ENCODE measurements at regions not wholly inside any gene's neighbourhood (a gene's known extent, or its start where the extent isn't known, plus 50 kb on each side); places are given as distances from the start of the nearest gene placed in this dataset.

DNA sequence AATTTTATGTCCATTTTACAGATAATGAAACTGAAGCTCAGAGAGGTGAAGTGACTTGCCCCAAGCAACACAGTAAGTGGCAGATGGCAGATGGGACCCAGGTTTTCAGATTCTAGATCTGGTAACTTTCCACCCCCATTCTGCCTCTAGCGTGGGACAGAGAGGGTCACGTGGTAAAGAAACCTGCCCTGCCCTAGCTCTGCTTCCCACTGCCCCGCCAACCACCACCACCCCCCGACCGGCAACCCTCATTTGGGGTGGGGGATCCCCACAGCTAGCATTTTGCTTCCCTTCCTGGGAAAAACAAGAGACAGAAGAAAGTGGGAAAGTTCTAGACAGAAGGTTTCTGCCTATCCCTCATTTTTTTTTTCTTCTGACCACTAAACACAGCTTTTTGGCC, 172.5 kb downstream of the ACTL7B start:
- WGBS, result 95% methylated on average over 5 of the region's 5 CpGs

DNA sequence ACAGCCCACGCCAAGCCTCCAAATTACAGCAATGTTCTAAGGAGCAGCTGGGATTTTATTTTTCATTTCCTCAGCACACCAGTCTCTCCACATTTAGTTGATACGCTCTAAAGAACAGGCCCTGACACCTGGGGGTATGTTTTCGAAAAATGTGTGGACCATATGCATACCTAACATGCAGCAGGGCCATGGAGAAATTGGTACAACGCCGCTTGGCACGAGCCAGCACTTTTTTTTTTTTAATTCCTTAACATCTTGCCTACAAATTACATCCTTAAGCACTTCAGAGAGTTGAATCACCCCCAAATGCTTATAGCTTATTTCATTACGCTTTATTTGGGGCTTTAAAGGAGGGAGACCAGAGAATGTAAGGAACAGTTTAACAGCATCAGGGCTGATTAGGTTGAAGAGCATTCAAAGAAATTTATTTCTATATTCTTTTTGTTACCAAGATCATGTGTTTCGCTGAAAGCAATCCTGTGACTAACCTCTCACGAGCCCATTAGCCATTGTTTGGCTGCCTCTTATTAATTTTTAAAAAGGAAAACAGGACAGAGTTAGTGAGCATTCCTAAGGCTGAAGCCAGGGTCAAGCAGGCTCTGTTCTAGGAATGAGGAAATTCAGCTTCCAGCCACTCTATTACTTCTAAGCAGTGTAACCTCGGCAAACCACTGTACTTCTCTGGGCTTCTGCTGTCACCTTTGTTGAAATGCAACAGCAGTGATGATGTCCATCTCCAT, 173.8 kb downstream of the ACTL7B start:
- H3K9me3 ChIP-seq (ENCODE audit: control insufficient read depth in 4 of 4, low read length in 3 of 4), result peaks cover 0 to 6% (median 3%) of the 10 kb centered on the region in 4 donors
- DNase-seq (ENCODE audit: low spot score), result no peak
- 88% methylated on average over 10 of the region's 10 CpGs for WGBS
- TF ChIP-seq, protein P1, sequence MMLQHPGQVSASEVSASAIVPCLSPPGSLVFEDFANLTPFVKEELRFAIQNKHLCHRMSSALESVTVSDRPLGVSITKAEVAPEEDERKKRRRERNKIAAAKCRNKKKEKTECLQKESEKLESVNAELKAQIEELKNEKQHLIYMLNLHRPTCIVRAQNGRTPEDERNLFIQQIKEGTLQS (IDR thresholded peaks at IDR 0.05), result no peak
- H3K27me3 ChIP-seq (ENCODE audit: control insufficient read depth in 4 of 4, insufficient read depth in 4 of 4, low read length in 3 of 4), result no peaks in the 10 kb centered on the region
- H3K27ac ChIP-seq (ENCODE audit: low read depth in 1 of 2, low read length in 2 of 2), result no peak overlapping the region
- no peak overlapping the region for H3K4me3 ChIP-seq (ENCODE audit: low read depth in 1 of 3, low read length in 3 of 3)
- H3K4me1 ChIP-seq (ENCODE audit: control insufficient read depth in 4 of 4, insufficient read depth in 4 of 4, low read length in 3 of 4), result no peaks in the 10 kb centered on the region
- H3K9ac ChIP-seq (ENCODE audit: low read depth in 1 of 2, low read length in 2 of 2), result no peak overlapping the region
- H3K36me3 ChIP-seq (ENCODE audit: control insufficient read depth in 4 of 4, insufficient read depth in 3 of 4, low read depth in 1 of 4, low read length in 3 of 4), result no peaks in the 10 kb centered on the region

More for the DNA sequence above, 172.5 kb downstream of the ACTL7B start:
- Histone ChIP-seq H3K4me1 (ENCODE audit: control insufficient read depth in 4 of 4, insufficient read depth in 4 of 4, low read length in 3 of 4) (no peaks in the 10 kb centered on the region), H3K9me3 (ENCODE audit: control insufficient read depth in 4 of 4, low read length in 3 of 4) (peaks cover 0 to 12% (median 8%) of the 10 kb centered on the region in 4 donors), H3K36me3 (ENCODE audit: control insufficient read depth in 4 of 4, insufficient read depth in 3 of 4, low read depth in 1 of 4, low read length in 3 of 4) (no peaks in the 10 kb centered on the region), H3K9ac (ENCODE audit: low read depth in 1 of 2, low read length in 2 of 2) (no peak overlapping the region), H3K27ac (ENCODE audit: low read depth in 1 of 2, low read length in 2 of 2) (no peak overlapping the region), H3K27me3 (ENCODE audit: control insufficient read depth in 4 of 4, insufficient read depth in 4 of 4, low read length in 3 of 4) (no peaks in the 10 kb centered on the region), H3K4me3 (ENCODE audit: low read depth in 1 of 3, low read length in 3 of 3) (no peak overlapping the region)
- DNase-seq (ENCODE audit: low spot score), result no peak
- no peak for TF ChIP-seq RXRA (IDR thresholded peaks at IDR 0.05)
- TF ChIP-seq, protein P2, sequence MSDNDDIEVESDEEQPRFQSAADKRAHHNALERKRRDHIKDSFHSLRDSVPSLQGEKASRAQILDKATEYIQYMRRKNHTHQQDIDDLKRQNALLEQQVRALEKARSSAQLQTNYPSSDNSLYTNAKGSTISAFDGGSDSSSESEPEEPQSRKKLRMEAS (IDR thresholded peaks at IDR 0.05), result no peak
- no peak for TF ChIP-seq RAD21 (IDR thresholded peaks at IDR 0.05)
- no peak for TF ChIP-seq YY1 (IDR thresholded peaks at IDR 0.05)
- TF ChIP-seq, protein P3, sequence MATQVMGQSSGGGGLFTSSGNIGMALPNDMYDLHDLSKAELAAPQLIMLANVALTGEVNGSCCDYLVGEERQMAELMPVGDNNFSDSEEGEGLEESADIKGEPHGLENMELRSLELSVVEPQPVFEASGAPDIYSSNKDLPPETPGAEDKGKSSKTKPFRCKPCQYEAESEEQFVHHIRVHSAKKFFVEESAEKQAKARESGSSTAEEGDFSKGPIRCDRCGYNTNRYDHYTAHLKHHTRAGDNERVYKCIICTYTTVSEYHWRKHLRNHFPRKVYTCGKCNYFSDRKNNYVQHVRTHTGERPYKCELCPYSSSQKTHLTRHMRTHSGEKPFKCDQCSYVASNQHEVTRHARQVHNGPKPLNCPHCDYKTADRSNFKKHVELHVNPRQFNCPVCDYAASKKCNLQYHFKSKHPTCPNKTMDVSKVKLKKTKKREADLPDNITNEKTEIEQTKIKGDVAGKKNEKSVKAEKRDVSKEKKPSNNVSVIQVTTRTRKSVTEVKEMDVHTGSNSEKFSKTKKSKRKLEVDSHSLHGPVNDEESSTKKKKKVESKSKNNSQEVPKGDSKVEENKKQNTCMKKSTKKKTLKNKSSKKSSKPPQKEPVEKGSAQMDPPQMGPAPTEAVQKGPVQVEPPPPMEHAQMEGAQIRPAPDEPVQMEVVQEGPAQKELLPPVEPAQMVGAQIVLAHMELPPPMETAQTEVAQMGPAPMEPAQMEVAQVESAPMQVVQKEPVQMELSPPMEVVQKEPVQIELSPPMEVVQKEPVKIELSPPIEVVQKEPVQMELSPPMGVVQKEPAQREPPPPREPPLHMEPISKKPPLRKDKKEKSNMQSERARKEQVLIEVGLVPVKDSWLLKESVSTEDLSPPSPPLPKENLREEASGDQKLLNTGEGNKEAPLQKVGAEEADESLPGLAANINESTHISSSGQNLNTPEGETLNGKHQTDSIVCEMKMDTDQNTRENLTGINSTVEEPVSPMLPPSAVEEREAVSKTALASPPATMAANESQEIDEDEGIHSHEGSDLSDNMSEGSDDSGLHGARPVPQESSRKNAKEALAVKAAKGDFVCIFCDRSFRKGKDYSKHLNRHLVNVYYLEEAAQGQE (IDR thresholded peaks at IDR 0.05), result no peak
- no peak for TF ChIP-seq EGR1 (IDR thresholded peaks at IDR 0.05; ENCODE audit: low read depth in 2 of 2)
- TF ChIP-seq FOXA2 (IDR thresholded peaks at IDR 0.05), result no peak

DNA sequence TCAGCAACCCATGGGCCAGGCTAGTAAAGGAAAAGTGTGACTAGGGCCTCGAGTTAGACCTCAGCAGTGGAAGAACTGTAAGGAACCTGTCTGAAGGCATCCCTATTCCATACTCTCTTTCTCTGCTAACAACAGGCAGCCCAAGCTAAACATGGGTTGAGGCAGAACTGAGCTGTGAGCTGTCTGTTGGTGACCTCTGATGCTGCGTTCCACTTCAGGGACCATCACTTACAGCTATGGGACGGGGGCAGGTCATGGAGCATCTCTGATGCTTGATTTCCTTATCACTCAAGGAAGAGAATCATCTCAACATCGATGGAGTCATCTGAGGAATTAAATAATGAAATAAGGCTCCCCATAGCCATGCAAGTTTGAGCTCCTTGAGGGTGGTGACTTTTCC, 174.8 kb downstream of the ACTL7B start:
- 79% methylated on average over 4 of the region's 4 CpGs for WGBS
- Histone ChIP-seq H3K4me1 (ENCODE audit: control insufficient read depth in 4 of 4, insufficient read depth in 4 of 4, low read length in 3 of 4) (no peaks in the 10 kb centered on the region), H3K36me3 (ENCODE audit: control insufficient read depth in 4 of 4, insufficient read depth in 3 of 4, low read depth in 1 of 4, low read length in 3 of 4) (no peaks in the 10 kb centered on the region), H3K27ac (ENCODE audit: low read depth in 1 of 2, low read length in 2 of 2) (no peak overlapping the region), H3K4me3 (ENCODE audit: low read depth in 1 of 3, low read length in 3 of 3) (no peak overlapping the region), H3K27me3 (ENCODE audit: control insufficient read depth in 4 of 4, insufficient read depth in 4 of 4, low read length in 3 of 4) (no peaks in the 10 kb centered on the region), H3K9ac (ENCODE audit: low read depth in 1 of 2, low read length in 2 of 2) (no peak overlapping the region), H3K9me3 (ENCODE audit: control insufficient read depth in 4 of 4, low read length in 3 of 4) (no peaks in the 10 kb centered on the region)
- TF ChIP-seq RAD21 (IDR thresholded peaks at IDR 0.05) (no peak), HNF4A (conservative IDR thresholded peaks at IDR 0.05) (no peak), JUND (IDR thresholded peaks at IDR 0.05) (no peak), FOXA1 (IDR thresholded peaks at IDR 0.05) (no peak), SP1 (IDR thresholded peaks at IDR 0.05) (no peak), TAF1 (conservative IDR thresholded peaks at IDR 0.05) (no peak), RXRA (IDR thresholded peaks at IDR 0.05) (no peak), FOXA2 (IDR thresholded peaks at IDR 0.05) (no peak), GABPA (IDR thresholded peaks at IDR 0.05 in 1 of 2, conservative IDR thresholded peaks at IDR 0.05 in 1 of 2) (no peak), EGR1 (IDR thresholded peaks at IDR 0.05; ENCODE audit: low read depth in 2 of 2) (no peak), NR2F2 (IDR thresholded peaks at IDR 0.05) (no peak), HNF4G (IDR thresholded peaks at IDR 0.05) (no peak)
- TF ChIP-seq, protein P3 (IDR thresholded peaks at IDR 0.05), result no peak
- TF ChIP-seq, protein P2 (IDR thresholded peaks at IDR 0.05), result no peak
- TF ChIP-seq, protein P1 (IDR thresholded peaks at IDR 0.05), result no peak
- TF ChIP-seq, protein P4, sequence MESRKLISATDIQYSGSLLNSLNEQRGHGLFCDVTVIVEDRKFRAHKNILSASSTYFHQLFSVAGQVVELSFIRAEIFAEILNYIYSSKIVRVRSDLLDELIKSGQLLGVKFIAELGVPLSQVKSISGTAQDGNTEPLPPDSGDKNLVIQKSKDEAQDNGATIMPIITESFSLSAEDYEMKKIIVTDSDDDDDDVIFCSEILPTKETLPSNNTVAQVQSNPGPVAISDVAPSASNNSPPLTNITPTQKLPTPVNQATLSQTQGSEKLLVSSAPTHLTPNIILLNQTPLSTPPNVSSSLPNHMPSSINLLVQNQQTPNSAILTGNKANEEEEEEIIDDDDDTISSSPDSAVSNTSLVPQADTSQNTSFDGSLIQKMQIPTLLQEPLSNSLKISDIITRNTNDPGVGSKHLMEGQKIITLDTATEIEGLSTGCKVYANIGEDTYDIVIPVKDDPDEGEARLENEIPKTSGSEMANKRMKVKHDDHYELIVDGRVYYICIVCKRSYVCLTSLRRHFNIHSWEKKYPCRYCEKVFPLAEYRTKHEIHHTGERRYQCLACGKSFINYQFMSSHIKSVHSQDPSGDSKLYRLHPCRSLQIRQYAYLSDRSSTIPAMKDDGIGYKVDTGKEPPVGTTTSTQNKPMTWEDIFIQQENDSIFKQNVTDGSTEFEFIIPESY (IDR thresholded peaks at IDR 0.05), result no peak
- no peak for DNase-seq (ENCODE audit: low spot score)
